ENCODE measurements at regions not wholly inside any gene's neighbourhood (a gene's known extent, or its start where the extent isn't known, plus 50 kb on each side); places are given as distances from the start of the nearest gene placed in this dataset.
A peak's percentile ranks its signal among the peaks of the same experiment; 100 is the strongest.

DNA sequence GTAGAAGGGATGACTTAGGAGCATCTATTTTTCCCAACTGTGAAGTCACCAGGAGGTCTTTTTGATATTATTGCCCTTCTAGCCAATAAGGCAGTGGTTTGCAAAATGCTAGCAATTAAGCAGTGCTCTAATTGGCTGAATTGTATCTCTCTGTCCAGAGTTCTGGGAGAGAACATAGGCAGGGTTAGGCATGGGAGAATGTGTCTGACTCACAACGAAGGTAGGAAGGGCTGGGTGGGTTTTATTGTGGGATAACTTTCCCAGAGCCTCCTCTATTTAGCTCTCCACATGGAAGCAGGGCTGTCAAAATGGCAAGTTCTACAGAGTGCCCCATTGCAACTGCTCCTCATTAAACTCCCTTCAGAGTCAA is 415.9 kb upstream of the CADM1 start:
- DNase-seq, result no peak

- no peak for DNase-seq
These were observed 415.3 kb upstream of the CADM1 start for GRCh38 chr11:115919341-115920091.

- DNase-seq, result no peak
These were observed 414.4 kb upstream of the CADM1 start for GRCh38 chr11:115918576-115918975.

DNA sequence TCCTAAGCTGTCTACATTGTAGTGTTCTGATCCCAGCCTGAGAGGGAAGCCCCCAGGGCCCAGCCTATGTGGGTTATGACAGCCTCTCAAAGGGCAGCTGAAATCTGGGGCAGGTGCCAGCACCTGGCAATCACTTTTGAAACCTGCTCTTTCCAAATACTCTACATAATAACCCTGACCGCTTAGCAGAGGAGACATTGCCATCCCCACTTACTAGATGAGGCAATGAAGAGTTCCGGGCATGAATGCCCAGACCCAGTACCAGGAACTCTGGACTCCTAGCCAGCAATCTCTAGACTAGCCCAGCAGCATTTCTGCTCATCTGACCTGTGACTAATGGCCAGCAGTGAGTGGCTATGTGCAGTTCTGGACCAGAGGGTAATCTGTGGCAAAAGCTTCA is 412.4 kb upstream of the CADM1 start:
- DNase-seq, result no peak

- DNase-seq, result peak in 5 of 56 donors; percentile 5 to 19 (median 17)
These were observed 408.3 kb upstream of the CADM1 start for GRCh38 chr11:115912484-115912945.

- DNase-seq, result no peak
These were observed 407.6 kb upstream of the CADM1 start for GRCh38 chr11:115911613-115912346.

GRCh38 chr11:115910379-115910778 is 406.2 kb upstream of the CADM1 start:
- DNase-seq, result no peak

DNA sequence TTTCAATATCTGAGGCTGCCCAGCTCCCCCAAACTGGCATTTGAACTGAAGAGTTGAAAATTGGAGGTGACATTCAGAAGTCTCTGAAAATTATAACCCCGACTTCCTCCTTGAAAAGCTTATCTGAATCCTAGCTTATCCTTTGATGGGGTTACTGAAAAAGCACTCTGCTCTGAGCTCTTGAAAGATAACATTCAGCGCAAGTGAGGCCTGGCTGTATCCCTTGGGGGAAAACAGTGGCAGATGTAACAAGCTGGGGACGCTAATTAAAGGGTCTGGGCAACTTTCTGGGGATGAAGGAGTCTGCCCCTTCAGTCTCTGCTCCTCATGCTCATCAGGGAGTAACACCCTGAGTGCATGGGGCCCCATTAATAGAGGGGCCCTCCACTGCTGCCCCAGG is 402.0 kb upstream of the CADM1 start:
- no peak for DNase-seq

DNA sequence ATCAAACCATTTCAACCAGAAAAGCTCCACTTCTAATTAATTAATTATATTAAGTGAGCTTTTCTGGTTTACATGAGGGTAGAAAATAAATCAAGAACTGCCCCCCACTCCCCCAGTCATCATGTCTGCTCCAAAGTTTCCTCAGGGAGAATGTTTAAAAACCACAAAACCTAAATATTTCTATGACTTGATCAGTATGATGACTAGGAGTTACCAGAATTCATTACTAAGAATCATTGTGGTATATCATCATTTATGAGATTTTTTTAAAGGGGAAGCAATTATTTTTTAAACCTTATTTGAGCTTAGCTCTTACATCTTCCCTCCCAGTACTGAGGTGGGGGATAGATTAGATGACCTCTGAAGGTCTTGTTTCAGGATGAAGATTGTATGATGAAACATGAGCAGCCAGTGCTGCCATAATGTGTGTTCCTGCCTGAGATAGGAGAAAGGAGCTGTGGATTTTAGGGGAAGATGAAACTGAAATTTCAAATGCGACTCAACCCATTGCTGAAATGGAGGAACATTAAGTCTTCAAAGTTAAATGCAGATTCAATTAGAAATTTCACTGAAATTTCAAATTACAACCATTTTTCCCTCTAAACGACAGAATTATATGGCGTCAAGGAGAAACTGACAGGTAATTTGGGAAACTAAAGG is 401.3 kb upstream of the CADM1 start:
- DNase-seq, result no peak

DNA sequence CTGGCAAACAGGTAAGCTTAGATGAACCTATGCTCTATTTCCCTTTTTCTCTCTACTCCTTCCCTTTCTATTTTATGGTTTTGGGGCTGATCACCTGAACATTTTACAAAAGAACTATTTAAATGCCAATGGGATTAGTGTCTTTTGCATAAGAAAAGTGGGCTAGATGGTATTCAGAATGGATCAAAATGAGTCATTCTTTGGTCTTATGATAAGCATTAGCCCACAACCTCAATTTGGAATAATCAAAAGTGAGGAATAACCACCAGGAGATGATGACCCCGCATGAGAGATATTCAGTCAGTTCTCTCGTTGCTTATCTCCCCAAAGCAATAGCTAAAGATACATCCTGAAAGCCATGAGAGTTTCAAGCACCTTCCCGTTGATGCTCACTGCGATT is 399.0 kb upstream of the CADM1 start:
- no peak for DNase-seq

DNA sequence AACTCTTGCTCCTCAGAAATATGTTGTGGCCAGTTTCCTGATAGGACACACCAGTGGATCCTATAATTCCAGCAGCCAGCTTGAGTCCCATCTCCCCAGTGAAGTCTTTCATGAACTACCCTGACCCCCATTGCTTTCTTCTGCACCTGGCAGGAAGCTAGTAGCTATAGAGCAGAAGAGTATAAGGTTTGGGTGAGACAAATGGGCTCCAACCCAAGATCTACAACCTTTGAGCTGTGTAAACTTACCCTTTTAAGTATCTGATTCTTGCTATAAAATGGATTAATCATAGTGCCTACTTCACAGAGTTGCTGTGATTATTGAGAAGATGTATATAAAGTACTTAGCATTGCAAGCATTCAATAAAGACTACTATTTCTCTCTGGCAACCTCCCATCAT is 396.9 kb upstream of the CADM1 start:
- no peak for DNase-seq

DNA sequence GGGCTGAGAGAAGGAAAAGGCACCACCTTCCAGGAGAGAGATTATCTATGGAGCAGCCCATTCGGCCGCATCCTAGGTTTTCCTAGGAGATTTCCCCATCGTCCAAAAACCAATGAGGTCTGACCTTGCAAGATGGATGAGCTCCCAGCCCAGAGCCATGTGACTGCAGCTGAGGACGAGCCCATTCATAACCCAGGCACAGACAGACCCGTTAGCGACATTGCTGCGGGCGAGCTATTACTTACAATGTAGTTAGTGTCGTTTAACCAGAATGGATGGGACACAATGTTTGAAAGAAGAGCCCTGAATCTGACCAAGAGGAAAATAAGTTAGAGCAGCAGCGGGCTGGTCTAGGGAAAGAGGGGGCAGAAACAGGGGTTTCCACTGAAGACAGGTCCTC is 395.9 kb upstream of the CADM1 start:
- DNase-seq, result peak in 2 of 56 donors; percentile 4 to 5

GRCh38 chr11:115897707-115898106 is 393.5 kb upstream of the CADM1 start:
- DNase-seq, result no peak

DNA sequence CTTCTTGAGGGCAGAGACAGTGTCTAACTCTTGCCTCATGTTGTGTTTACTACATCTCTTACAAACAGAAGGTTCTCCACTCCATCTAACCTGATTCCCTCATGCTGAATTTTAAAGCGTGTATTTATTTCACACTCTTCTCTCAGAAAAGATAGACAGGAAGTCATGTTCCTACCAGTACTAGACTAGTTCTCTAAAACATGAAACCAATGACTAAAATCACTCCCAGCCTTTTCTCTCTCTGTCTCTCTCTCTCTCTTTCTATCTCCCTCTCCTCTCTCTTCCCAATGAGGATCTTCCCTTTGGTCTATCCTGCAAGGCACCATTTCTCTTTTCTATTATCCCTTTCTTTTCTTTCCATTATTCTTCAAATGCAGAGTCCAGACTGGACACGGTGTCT is 391.9 kb upstream of the CADM1 start:
- DNase-seq, result no peak

- DNase-seq, result no peak
These were observed 391.4 kb upstream of the CADM1 start for GRCh38 chr11:115895594-115895993.

DNA sequence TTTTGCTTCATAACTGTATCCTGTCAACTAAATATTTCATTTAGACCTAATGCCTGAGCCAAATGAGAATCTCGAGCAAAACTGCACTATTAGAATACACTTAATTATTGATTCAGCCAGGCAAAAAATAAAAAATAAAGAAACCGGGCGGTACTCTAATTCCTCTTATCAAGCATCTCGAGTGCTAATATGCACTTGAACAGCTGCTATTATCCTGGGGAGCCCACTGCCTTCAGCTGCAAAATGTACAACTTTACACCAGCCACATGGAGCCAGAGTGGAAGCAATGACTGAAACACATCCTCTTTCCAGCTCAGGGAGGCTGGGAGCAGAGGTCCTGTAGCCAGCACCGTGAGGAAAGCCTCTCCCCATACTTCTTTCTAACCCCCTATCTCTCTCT is 390.0 kb upstream of the CADM1 start:
- DNase-seq, result no peak

DNA sequence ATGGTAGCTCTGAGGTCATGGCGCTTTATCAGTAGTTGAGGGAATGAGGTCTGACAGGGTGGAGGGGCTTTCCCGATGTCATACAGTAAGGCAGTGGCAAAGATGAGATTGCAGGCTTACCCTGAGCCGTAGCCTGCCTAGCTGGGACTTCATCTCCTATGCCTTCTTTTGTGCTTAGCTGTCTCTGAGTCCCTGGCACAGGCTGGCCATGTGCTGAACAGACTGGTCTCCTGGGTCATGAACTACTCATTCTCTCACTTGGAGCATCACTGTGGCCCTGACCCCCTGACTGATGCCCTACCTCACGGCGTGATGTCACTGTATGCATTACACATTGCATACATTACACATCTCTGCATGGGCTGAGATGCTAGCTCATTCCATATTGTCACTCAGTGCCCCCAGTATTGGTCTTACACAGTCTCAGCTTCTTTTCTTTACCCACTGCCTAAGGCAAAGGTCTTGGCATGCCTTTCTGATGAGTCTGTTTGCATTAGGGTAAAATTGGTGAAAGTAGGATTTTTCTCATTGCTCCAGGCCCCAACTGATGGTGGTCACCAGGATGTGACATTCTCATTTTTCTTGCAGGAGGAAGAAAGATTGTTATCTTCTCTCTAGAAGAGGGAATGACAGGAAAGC is 389.4 kb upstream of the CADM1 start:
- DNase-seq, result no peak

DNA sequence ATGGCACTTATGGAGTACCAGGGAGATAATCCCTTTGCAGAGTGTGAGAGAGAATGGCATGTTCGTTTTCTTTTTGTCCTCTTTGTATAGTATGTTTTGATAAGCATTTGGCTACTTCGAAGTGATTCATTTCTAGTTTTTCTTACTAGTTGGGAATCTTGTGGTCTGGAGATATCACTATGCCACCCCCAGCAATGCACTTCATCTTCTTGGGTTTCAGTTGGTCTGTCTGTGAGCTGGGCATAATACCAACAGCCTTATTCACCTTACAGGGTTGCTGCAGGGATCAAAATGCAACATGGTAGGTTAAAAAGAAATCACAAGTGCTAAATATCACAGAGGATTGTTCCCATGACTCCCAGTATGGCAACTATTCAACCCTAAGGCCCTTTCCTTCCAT is 387.8 kb upstream of the CADM1 start:
- no peak for DNase-seq

GRCh38 chr11:115891581-115891980 is 387.4 kb upstream of the CADM1 start:
- DNase-seq, result no peak

- no peak for DNase-seq
These were observed 386.3 kb upstream of the CADM1 start for GRCh38 chr11:115890500-115890899.

- DNase-seq, result no peak
These were observed 385.5 kb upstream of the CADM1 start for GRCh38 chr11:115889712-115890111.

DNA sequence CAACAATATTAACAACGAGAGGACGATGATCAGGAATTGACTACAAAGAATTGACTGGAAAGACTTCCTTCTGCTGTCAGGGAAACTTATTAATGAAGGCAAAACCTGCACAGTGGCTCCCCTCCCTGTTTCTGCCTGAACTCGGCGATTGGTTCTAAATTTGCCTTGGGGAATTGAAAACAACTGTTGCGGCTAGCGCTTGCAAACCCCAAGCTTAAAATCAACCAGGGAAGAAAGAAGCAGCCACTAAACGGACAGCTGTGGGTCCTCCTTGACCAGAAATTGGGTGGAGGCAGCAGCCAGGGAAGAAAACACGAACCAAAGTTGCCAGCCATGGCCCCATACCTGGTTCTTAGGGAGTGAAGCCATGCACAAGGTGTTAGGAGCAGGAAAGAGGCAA is 383.5 kb upstream of the CADM1 start:
- DNase-seq, result no peak
